ENCODE measurements at regions not wholly inside any gene's neighbourhood (a gene's known extent, or its start where the extent isn't known, plus 50 kb on each side); places are given as distances from the start of the nearest gene placed in this dataset.
A peak's percentile ranks its signal among the peaks of the same experiment; 100 is the strongest.

- no CpG with 5 or more reads among the region's 3 CpGs for WGBS (ENCODE audit: extremely low coverage, insufficient coverage, low lambda C conversion rate)
- peak overlapping the region; percentile 19 for H2BK15ac ChIP-seq (replicated peaks; ENCODE audit: low read depth)
- no peak overlapping the region for H2BK5ac ChIP-seq (ENCODE audit: low read length)
- no peaks in the 10 kb centered on the region for H3K79me2 ChIP-seq (ENCODE audit: control insufficient read depth, insufficient read depth, low read length)
- peak overlapping the region; percentile 51 for H3K18ac ChIP-seq (ENCODE audit: low read length)
- H3K27me3 ChIP-seq (ENCODE audit: insufficient read depth, low read length, poor library complexity): no peaks in the 10 kb centered on the region
- H2AK5ac ChIP-seq (ENCODE audit: low read length): no peak overlapping the region
- H3K4me3 ChIP-seq (ENCODE audit: low read length): no peak overlapping the region
- H3K9ac ChIP-seq (ENCODE audit: low read length): no peak overlapping the region
- no peak for DNase-seq
- H3K79me1 ChIP-seq (ENCODE audit: low read length): no peaks in the 10 kb centered on the region
- H3K4me2 ChIP-seq (ENCODE audit: low read length): no peak overlapping the region
- no peaks in the 10 kb centered on the region for H3K36me3 ChIP-seq (ENCODE audit: control insufficient read depth, insufficient read depth, low read length)
- no peak overlapping the region for H3K56ac ChIP-seq (ENCODE audit: low read length)
- peak overlapping the region; percentile 39 for H4K8ac ChIP-seq (ENCODE audit: low read depth, low read length)
- H3K23ac ChIP-seq (ENCODE audit: low read length): no peak overlapping the region
- peak overlapping the region; percentile 88 for H2BK120ac ChIP-seq (ENCODE audit: low read depth, low read length)
- no peak overlapping the region for H3K27ac ChIP-seq (ENCODE audit: low read depth, low read length)
- no peaks in the 10 kb centered on the region for H3K4me1 ChIP-seq (ENCODE audit: control insufficient read depth, low read depth, low read length)
- no peak overlapping the region for H4K5ac ChIP-seq (ENCODE audit: low read length)
- no peak overlapping the region for H3K4ac ChIP-seq (ENCODE audit: low read depth, low read length)
Observed at GRCh38 chr2:189231719-189232323, 52.3 kb upstream of the COL5A2 start.

- Histone ChIP-seq H4K5ac (ENCODE audit: low read length) (no peak overlapping the region), H3K4me2 (ENCODE audit: low read length) (no peak overlapping the region), H2BK15ac (replicated peaks; ENCODE audit: low read depth) (no peak overlapping the region), H3K23ac (ENCODE audit: low read length) (no peak overlapping the region), H3K9ac (ENCODE audit: low read length) (no peak overlapping the region), H3K27me3 (ENCODE audit: insufficient read depth, low read length, poor library complexity) (no peaks in the 10 kb centered on the region), H3K56ac (ENCODE audit: low read length) (no peak overlapping the region), H4K8ac (ENCODE audit: low read depth, low read length) (no peak overlapping the region), H3K4me1 (ENCODE audit: control insufficient read depth, low read depth, low read length) (no peaks in the 10 kb centered on the region), H3K27ac (ENCODE audit: low read depth, low read length) (no peak overlapping the region), H3K18ac (ENCODE audit: low read length) (no peak overlapping the region), H3K36me3 (ENCODE audit: control insufficient read depth, insufficient read depth, low read length) (no peaks in the 10 kb centered on the region), H3K79me1 (ENCODE audit: low read length) (no peaks in the 10 kb centered on the region), H2BK120ac (ENCODE audit: low read depth, low read length) (no peak overlapping the region), H3K4me3 (ENCODE audit: low read length) (no peak overlapping the region), H2BK5ac (ENCODE audit: low read length) (no peak overlapping the region), H2AK5ac (ENCODE audit: low read length) (no peak overlapping the region), H3K79me2 (ENCODE audit: control insufficient read depth, insufficient read depth, low read length) (no peaks in the 10 kb centered on the region), H3K4ac (ENCODE audit: low read depth, low read length) (peak overlapping the region; percentile 55)
- no peak for DNase-seq
Observed at GRCh38 chr2:189232759-189233406, 53.3 kb upstream of the COL5A2 start.

- no peak overlapping the region for H3K18ac ChIP-seq (ENCODE audit: low read length)
- H3K4me2 ChIP-seq (ENCODE audit: low read length): no peak overlapping the region
- H2AK5ac ChIP-seq (ENCODE audit: low read length): no peak overlapping the region
- no peak overlapping the region for H2BK5ac ChIP-seq (ENCODE audit: low read length)
- no peak overlapping the region for H3K4ac ChIP-seq (ENCODE audit: low read depth, low read length)
- no peaks in the 10 kb centered on the region for H3K27me3 ChIP-seq (ENCODE audit: insufficient read depth, low read length, poor library complexity)
- no peak overlapping the region for H2BK120ac ChIP-seq (ENCODE audit: low read depth, low read length)
- DNase-seq: no peak
- no peak overlapping the region for H2BK15ac ChIP-seq (replicated peaks; ENCODE audit: low read depth)
- no peaks in the 10 kb centered on the region for H3K4me1 ChIP-seq (ENCODE audit: control insufficient read depth, low read depth, low read length)
- H3K9ac ChIP-seq (ENCODE audit: low read length): no peak overlapping the region
- H4K5ac ChIP-seq (ENCODE audit: low read length): no peak overlapping the region
- H3K36me3 ChIP-seq (ENCODE audit: control insufficient read depth, insufficient read depth, low read length): no peaks in the 10 kb centered on the region
- no peak overlapping the region for H3K27ac ChIP-seq (ENCODE audit: low read depth, low read length)
- no peaks in the 10 kb centered on the region for H3K79me1 ChIP-seq (ENCODE audit: low read length)
- H3K79me2 ChIP-seq (ENCODE audit: control insufficient read depth, insufficient read depth, low read length): no peaks in the 10 kb centered on the region
- no CpG with 5 or more reads among the region's 2 CpGs for WGBS (ENCODE audit: extremely low coverage, insufficient coverage, low lambda C conversion rate)
- H3K23ac ChIP-seq (ENCODE audit: low read length): no peak overlapping the region
- H3K4me3 ChIP-seq (ENCODE audit: low read length): no peak overlapping the region
- no peak overlapping the region for H4K8ac ChIP-seq (ENCODE audit: low read depth, low read length)
- no peak overlapping the region for H3K56ac ChIP-seq (ENCODE audit: low read length)
Observed at GRCh38 chr2:189233527-189233926, 54.0 kb upstream of the COL5A2 start.

- Histone ChIP-seq H3K23ac (ENCODE audit: low read length) (no peak overlapping the region), H3K27ac (ENCODE audit: low read depth, low read length) (no peak overlapping the region), H3K4ac (ENCODE audit: low read depth, low read length) (no peak overlapping the region), H4K8ac (ENCODE audit: low read depth, low read length) (no peak overlapping the region), H2BK5ac (ENCODE audit: low read length) (no peak overlapping the region), H3K18ac (ENCODE audit: low read length) (no peak overlapping the region), H3K79me2 (ENCODE audit: control insufficient read depth, insufficient read depth, low read length) (no peaks in the 10 kb centered on the region), H2AK5ac (ENCODE audit: low read length) (no peak overlapping the region), H4K5ac (ENCODE audit: low read length) (no peak overlapping the region), H3K4me2 (ENCODE audit: low read length) (no peak overlapping the region), H3K9ac (ENCODE audit: low read length) (no peak overlapping the region), H3K56ac (ENCODE audit: low read length) (no peak overlapping the region), H3K27me3 (ENCODE audit: insufficient read depth, low read length, poor library complexity) (no peaks in the 10 kb centered on the region), H2BK120ac (ENCODE audit: low read depth, low read length) (no peak overlapping the region), H3K4me3 (ENCODE audit: low read length) (no peak overlapping the region), H2BK15ac (replicated peaks; ENCODE audit: low read depth) (no peak overlapping the region), H3K36me3 (ENCODE audit: control insufficient read depth, insufficient read depth, low read length) (no peaks in the 10 kb centered on the region), H3K4me1 (ENCODE audit: control insufficient read depth, low read depth, low read length) (no peaks in the 10 kb centered on the region), H3K79me1 (ENCODE audit: low read length) (no peaks in the 10 kb centered on the region)
- DNase-seq: no peak
Observed at GRCh38 chr2:189234991-189235390, 55.4 kb upstream of the COL5A2 start.

- Histone ChIP-seq H2AK5ac (ENCODE audit: low read length) (no peak overlapping the region), H2BK5ac (ENCODE audit: low read length) (no peak overlapping the region), H3K4ac (ENCODE audit: low read depth, low read length) (no peak overlapping the region), H2BK15ac (replicated peaks; ENCODE audit: low read depth) (no peak overlapping the region), H3K79me1 (ENCODE audit: low read length) (no peaks in the 10 kb centered on the region), H2BK120ac (ENCODE audit: low read depth, low read length) (no peak overlapping the region), H3K4me3 (ENCODE audit: low read length) (no peak overlapping the region), H3K56ac (ENCODE audit: low read length) (no peak overlapping the region), H3K9ac (ENCODE audit: low read length) (no peak overlapping the region), H3K27ac (ENCODE audit: low read depth, low read length) (no peak overlapping the region), H3K27me3 (ENCODE audit: insufficient read depth, low read length, poor library complexity) (no peaks in the 10 kb centered on the region), H3K79me2 (ENCODE audit: control insufficient read depth, insufficient read depth, low read length) (no peaks in the 10 kb centered on the region), H4K5ac (ENCODE audit: low read length) (no peak overlapping the region), H4K8ac (ENCODE audit: low read depth, low read length) (no peak overlapping the region), H3K4me2 (ENCODE audit: low read length) (no peak overlapping the region), H3K4me1 (ENCODE audit: control insufficient read depth, low read depth, low read length) (no peaks in the 10 kb centered on the region), H3K18ac (ENCODE audit: low read length) (no peak overlapping the region), H3K23ac (ENCODE audit: low read length) (no peak overlapping the region), H3K36me3 (ENCODE audit: control insufficient read depth, insufficient read depth, low read length) (no peaks in the 10 kb centered on the region)
- no CpG with 5 or more reads among the region's 2 CpGs for WGBS (ENCODE audit: extremely low coverage, insufficient coverage, low lambda C conversion rate)
- no peak for DNase-seq
Observed at GRCh38 chr2:189236066-189236465, 56.5 kb upstream of the COL5A2 start.

GRCh38 chr2:189238903-189239302, 59.3 kb upstream of the COL5A2 start:
- Histone ChIP-seq H4K8ac (ENCODE audit: low read depth, low read length) (no peak overlapping the region), H2BK5ac (ENCODE audit: low read length) (no peak overlapping the region), H3K79me1 (ENCODE audit: low read length) (no peaks in the 10 kb centered on the region), H3K23ac (ENCODE audit: low read length) (no peak overlapping the region), H3K79me2 (ENCODE audit: control insufficient read depth, insufficient read depth, low read length) (no peaks in the 10 kb centered on the region), H3K4me1 (ENCODE audit: control insufficient read depth, low read depth, low read length) (no peaks in the 10 kb centered on the region), H3K4me3 (ENCODE audit: low read length) (no peak overlapping the region), H2BK120ac (ENCODE audit: low read depth, low read length) (no peak overlapping the region), H3K27me3 (ENCODE audit: insufficient read depth, low read length, poor library complexity) (no peaks in the 10 kb centered on the region), H2AK5ac (ENCODE audit: low read length) (no peak overlapping the region), H3K27ac (ENCODE audit: low read depth, low read length) (no peak overlapping the region), H3K18ac (ENCODE audit: low read length) (no peak overlapping the region), H2BK15ac (replicated peaks; ENCODE audit: low read depth) (no peak overlapping the region), H3K56ac (ENCODE audit: low read length) (no peak overlapping the region), H3K4me2 (ENCODE audit: low read length) (no peak overlapping the region), H3K9ac (ENCODE audit: low read length) (no peak overlapping the region), H3K4ac (ENCODE audit: low read depth, low read length) (no peak overlapping the region), H4K5ac (ENCODE audit: low read length) (no peak overlapping the region), H3K36me3 (ENCODE audit: control insufficient read depth, insufficient read depth, low read length) (no peaks in the 10 kb centered on the region)
- no peak for DNase-seq

Measured in mesendoderm (in vitro differentiated cells).